IMR-90 (cell line): ENCODE measurements at regions not wholly inside any gene's neighbourhood (a gene's known extent, or its start where the extent isn't known, plus 50 kb on each side); places are given as distances from the start of the nearest gene placed in this dataset.

ENCODE experiments used
- ATAC-seq: fragments of 200-7000 bp; cut with Tn5 transposase; 2 replicates; pipeline ENCODE4 v1.9.1; 2020; ENCODE audit warnings: low read depth, mild to moderate bottlenecking, moderate library complexity
- BruUV-seq: library from RNA; stranded (reverse); fragments of 400-500 nt; replicated peaks from 2 replicates; lab custom pipeline; 2021; lab: Mats Ljungman, UMichigan
- CTCF ChIA-PET: fragments of 300-600 bp; formaldehyde crosslinking; extraction: SDS; loops from one replicate; lab custom pipeline; 2021; ENCODE audit warnings: antibody characterized with exemption; lab: Yijun Ruan, JAX
- POLR2A ChIA-PET: fragments of 300-600 bp; sonication (Branson Sonifier 250); formaldehyde crosslinking; loops from one replicate; lab custom pipeline; 2022; ENCODE audit warnings: antibody characterized with exemption; ENCODE audit not compliant: unreplicated experiment; lab: Charles Lee
- DNase-seq: peaks from one replicate; pipeline ENCODE4 v3.0.0; 2013
- H2AFZ ChIP-seq: replicated peaks from 2 replicates; pipeline ENCODE3; 2013; ENCODE audit warnings: low read length, mild to moderate bottlenecking; ENCODE audit not compliant: poor library complexity
- H2AK5ac ChIP-seq: 2 replicates; pipeline ENCODE4 v1.6.1; 2013; ENCODE audit warnings: low read depth, low read length, inconsistent platforms
- H2AK9ac ChIP-seq: replicated peaks from 2 replicates; pipeline ENCODE3; 2013; ENCODE audit warnings: mild to moderate bottlenecking, low read depth, low read length, moderate library complexity; ENCODE audit not compliant: poor library complexity
- H2BK120ac ChIP-seq: 2 replicates; pipeline ENCODE4 v1.6.1; 2013; ENCODE audit warnings: low read depth, low read length, inconsistent platforms
- H2BK15ac ChIP-seq: 3 replicates; pipeline ENCODE4 v1.6.1; 2013; ENCODE audit warnings: low read depth, low read length, inconsistent platforms
- H2BK20ac ChIP-seq: 2 replicates; pipeline ENCODE4 v1.6.1; 2013; ENCODE audit warnings: low read depth, mild to moderate bottlenecking, inconsistent platforms, low read length, moderate library complexity
- H2BK5ac ChIP-seq: 2 replicates; pipeline ENCODE4 v1.6.1; 2013; ENCODE audit warnings: mild to moderate bottlenecking, low read depth, low read length, inconsistent platforms; ENCODE audit not compliant: poor library complexity, severe bottlenecking
- H3K14ac ChIP-seq: replicated peaks from 2 replicates; pipeline ENCODE4 v1.6.1; 2013; ENCODE audit warnings: low read depth, low read length, inconsistent platforms
- H3K18ac ChIP-seq: 2 replicates; pipeline ENCODE4 v1.6.1; 2013; ENCODE audit warnings: low read depth, low read length, control low read depth
- H3K23ac ChIP-seq: 2 replicates; pipeline ENCODE4 v1.6.1; 2013; ENCODE audit warnings: low read depth, low read length, inconsistent platforms
- H3K27ac ChIP-seq: 2 replicates; pipeline ENCODE4 v1.5.1; 2013; ENCODE audit warnings: mild to moderate bottlenecking, control low read depth, low read length; ENCODE audit not compliant: insufficient read depth
- H3K27me3 ChIP-seq: 2 replicates; pipeline ENCODE4 v1.6.1; 2013; ENCODE audit warnings: low read length; ENCODE audit not compliant: control insufficient read depth, insufficient read depth
- H3K36me3 ChIP-seq: 2 replicates; pipeline ENCODE4 v1.6.1; 2013; ENCODE audit warnings: low read length, mixed read lengths; ENCODE audit not compliant: control insufficient read depth, insufficient read depth
- H3K4ac ChIP-seq: 2 replicates; pipeline ENCODE4 v1.6.1; 2013; ENCODE audit warnings: low read depth, low read length, inconsistent platforms
- H3K4me1 ChIP-seq: 2 replicates; pipeline ENCODE4 v1.6.1; 2013; ENCODE audit warnings: low read length, mixed read lengths; ENCODE audit not compliant: control insufficient read depth, insufficient read depth
- H3K4me2 ChIP-seq: 2 replicates; pipeline ENCODE4 v1.6.1; 2013; ENCODE audit warnings: low read depth, mild to moderate bottlenecking, control low read depth, low read length, moderate library complexity
- H3K4me3 ChIP-seq: 2 replicates; pipeline ENCODE4 v1.5.1; 2013; ENCODE audit warnings: low read depth, mild to moderate bottlenecking, control low read depth, low read length, moderate library complexity; ENCODE audit not compliant: insufficient read depth
- H3K56ac ChIP-seq: 2 replicates; pipeline ENCODE4 v1.6.1; 2013; ENCODE audit warnings: low read length, inconsistent platforms; ENCODE audit not compliant: insufficient read depth; ENCODE audit errors: extremely low read depth
- H3K79me1 ChIP-seq, 2 experiments: 2 replicates each; pipeline ENCODE4 v1.6.1; 2013; ENCODE audit warnings: low read length in 2 of 2, inconsistent platforms in 1 of 2, low read depth in 1 of 2
- H3K9ac ChIP-seq: 2 replicates; pipeline ENCODE4 v1.6.1; 2013; ENCODE audit warnings: low read depth, low read length, control low read depth
- H3K9me1 ChIP-seq: 2 replicates; pipeline ENCODE4 v1.6.1; 2013; ENCODE audit warnings: low read length, inconsistent platforms; ENCODE audit not compliant: insufficient read depth
- H3K9me3 ChIP-seq: 2 replicates; pipeline ENCODE4 v1.6.1; 2013; ENCODE audit warnings: low read length; ENCODE audit not compliant: control insufficient read depth, insufficient read depth
- H4K20me1 ChIP-seq: 2 replicates; pipeline ENCODE4 v1.6.1; 2013; ENCODE audit warnings: low read length, inconsistent platforms; ENCODE audit not compliant: insufficient read depth
- H4K5ac ChIP-seq: 2 replicates; pipeline ENCODE4 v1.6.1; 2013; ENCODE audit warnings: mild to moderate bottlenecking, low read depth, low read length, control low read depth
- H4K8ac ChIP-seq, 2 experiments: 2 replicates each; pipeline ENCODE4 v1.6.1; 2013; ENCODE audit warnings: low read depth in 2 of 2, low read length in 2 of 2, control low read depth in 1 of 2, inconsistent platforms in 1 of 2
- H4K91ac ChIP-seq: 2 replicates; pipeline ENCODE4 v1.6.1; 2013; ENCODE audit warnings: low read depth, low read length, inconsistent platforms; ENCODE audit not compliant: insufficient read depth
- BHLHE40 ChIP-seq: fragments of 150-350 bp; IDR thresholded peaks from 2 replicates; pipeline ENCODE4 v1.6.1; 2016; ENCODE audit warnings: mild to moderate bottlenecking, low read depth, low read length
- CEBPB ChIP-seq: IDR thresholded peaks from 2 replicates; pipeline ENCODE4 v1.6.1; 2012; ENCODE audit warnings: low read depth, low read length, improper control_type of control experiment
- CHD1 ChIP-seq: IDR thresholded peaks from 2 replicates; pipeline ENCODE4 v1.6.1; 2012; ENCODE audit warnings: low read depth, low read length, improper control_type of control experiment
- ELK1 ChIP-seq: fragments of 150-350 bp; IDR thresholded peaks from 2 replicates; pipeline ENCODE4 v1.6.1; 2016; ENCODE audit warnings: low read depth, mild to moderate bottlenecking, low read length, moderate library complexity, borderline replicate concordance
- FOS ChIP-seq: fragments of 150-350 bp; IDR thresholded peaks from 2 replicates; pipeline ENCODE4 v1.6.1; 2016; ENCODE audit warnings: low read depth, low read length
- MAFK ChIP-seq: IDR thresholded peaks from 2 replicates; pipeline ENCODE4 v1.6.1; 2012; ENCODE audit warnings: low read depth, low read length, improper control_type of control experiment
- MXI1 ChIP-seq: IDR thresholded peaks from 2 replicates; pipeline ENCODE4 v1.6.1; 2012; ENCODE audit warnings: low read depth, mild to moderate bottlenecking, low read length, moderate library complexity, borderline replicate concordance
- POLR2A ChIP-seq: IDR thresholded peaks from 2 replicates; pipeline ENCODE4 v1.6.1; 2012; ENCODE audit warnings: mild to moderate bottlenecking, low read depth, low read length
- RCOR1 ChIP-seq: IDR thresholded peaks from 2 replicates; pipeline ENCODE4 v1.6.1; 2012; ENCODE audit warnings: mild to moderate bottlenecking, low read length, improper control_type of control experiment; ENCODE audit not compliant: insufficient replicate concordance
- WGBS, 2 experiments: methylation state at CpG; one replicate each; pipeline versions ENCODE4 v1.1.5 to v1.1.7; 2013; ENCODE audit warnings: missing lambda C conversion rate in 2 of 2; ENCODE audit not compliant: insufficient read length in 1 of 2; ENCODE audit errors: extremely low coverage in 2 of 2; 5-methylcytosine and 5-hydroxymethylcytosine counted together
- dilution Hi-C: fragments of 300-500 bp; cut with HindIII; formaldehyde crosslinking; loops from one replicate; pipeline ENCODE4 v1.14.3; 2018; ENCODE audit warnings: low sequenced_read_pairs; ENCODE audit not compliant: unreplicated experiment
- in situ Hi-C: fragments of 300-500 bp; cut with MboI; formaldehyde crosslinking; loops from 3 replicates; pipeline ENCODE4 v1.14.3; 2019; ENCODE audit warnings: low sequenced_read_pairs, inconsistent platforms, mixed read lengths
- intact Hi-C: fragments of 100-400 bp; cut with micrococcal nuclease; formaldehyde crosslinking; loops from 2 replicates; pipeline ENCODE4 v1.10.0; 2022
- TF ChIP-seq, protein P1 (sequence below): conservative IDR thresholded peaks from 2 replicates; pipeline ENCODE4 v1.5.1; 2012; ENCODE audit warnings: mild to moderate bottlenecking, low read depth, low read length, improper control_type of control experiment
- TF ChIP-seq, protein P2 (sequence below): fragments of 150-350 bp; IDR thresholded peaks from 2 replicates; pipeline ENCODE4 v1.6.1; 2017; ENCODE audit warnings: mild to moderate bottlenecking, antibody characterized with exemption, low read length, low read depth

DNA sequence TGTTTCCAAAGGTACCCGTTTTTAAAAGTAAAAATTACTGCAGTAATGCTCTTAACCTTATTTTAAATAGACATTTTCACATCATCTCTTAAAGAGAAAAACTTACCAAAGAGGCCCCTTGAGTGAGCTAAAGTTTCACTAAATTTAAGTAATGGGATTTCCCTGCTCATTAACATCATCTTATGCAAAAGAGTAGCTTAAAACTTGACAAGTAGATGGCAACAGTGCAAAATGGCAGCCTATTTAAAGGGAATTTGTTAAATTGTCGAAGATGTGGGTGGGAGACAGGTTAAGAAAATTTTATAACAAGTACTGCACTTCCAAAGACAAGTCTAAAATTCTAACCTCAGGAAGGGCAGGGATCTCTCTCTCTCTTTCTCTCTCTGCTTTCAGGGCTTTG is 271.7 kb upstream of the LDB2 start:
- H3K4ac ChIP-seq, result no peak overlapping the region
- POLR2A ChIA-PET, result no interaction called here
- TF ChIP-seq MXI1 (no peak), CHD1 (no peak), BHLHE40 (no peak), FOS (no peak), ELK1 (no peak), RCOR1 (no peak), POLR2A (no peak), CEBPB (no peak), MAFK (no peak)
- TF ChIP-seq, protein P1, sequence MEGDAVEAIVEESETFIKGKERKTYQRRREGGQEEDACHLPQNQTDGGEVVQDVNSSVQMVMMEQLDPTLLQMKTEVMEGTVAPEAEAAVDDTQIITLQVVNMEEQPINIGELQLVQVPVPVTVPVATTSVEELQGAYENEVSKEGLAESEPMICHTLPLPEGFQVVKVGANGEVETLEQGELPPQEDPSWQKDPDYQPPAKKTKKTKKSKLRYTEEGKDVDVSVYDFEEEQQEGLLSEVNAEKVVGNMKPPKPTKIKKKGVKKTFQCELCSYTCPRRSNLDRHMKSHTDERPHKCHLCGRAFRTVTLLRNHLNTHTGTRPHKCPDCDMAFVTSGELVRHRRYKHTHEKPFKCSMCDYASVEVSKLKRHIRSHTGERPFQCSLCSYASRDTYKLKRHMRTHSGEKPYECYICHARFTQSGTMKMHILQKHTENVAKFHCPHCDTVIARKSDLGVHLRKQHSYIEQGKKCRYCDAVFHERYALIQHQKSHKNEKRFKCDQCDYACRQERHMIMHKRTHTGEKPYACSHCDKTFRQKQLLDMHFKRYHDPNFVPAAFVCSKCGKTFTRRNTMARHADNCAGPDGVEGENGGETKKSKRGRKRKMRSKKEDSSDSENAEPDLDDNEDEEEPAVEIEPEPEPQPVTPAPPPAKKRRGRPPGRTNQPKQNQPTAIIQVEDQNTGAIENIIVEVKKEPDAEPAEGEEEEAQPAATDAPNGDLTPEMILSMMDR, result no peak
- TF ChIP-seq, protein P2, sequence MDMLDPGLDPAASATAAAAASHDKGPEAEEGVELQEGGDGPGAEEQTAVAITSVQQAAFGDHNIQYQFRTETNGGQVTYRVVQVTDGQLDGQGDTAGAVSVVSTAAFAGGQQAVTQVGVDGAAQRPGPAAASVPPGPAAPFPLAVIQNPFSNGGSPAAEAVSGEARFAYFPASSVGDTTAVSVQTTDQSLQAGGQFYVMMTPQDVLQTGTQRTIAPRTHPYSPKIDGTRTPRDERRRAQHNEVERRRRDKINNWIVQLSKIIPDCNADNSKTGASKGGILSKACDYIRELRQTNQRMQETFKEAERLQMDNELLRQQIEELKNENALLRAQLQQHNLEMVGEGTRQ, result no peak
- H4K8ac ChIP-seq, result no peak overlapping the region
- H3K18ac ChIP-seq, result no peak overlapping the region
- peaks cover 8% of the 10 kb centered on the region for H3K4me1 ChIP-seq
- H3K14ac ChIP-seq, result no peak overlapping the region; the same call in 1 of the 2 replicates
- no TSS peak for BruUV-seq
- in situ Hi-C loops, result no loop called here
- WGBS, 2 experiments, result no CpG with 5 or more reads among the region's 2 CpGs
- no peaks in the 10 kb centered on the region for H4K20me1 ChIP-seq
- no peak overlapping the region for H4K5ac ChIP-seq
- CTCF ChIA-PET, result interaction anchor here (0.5 to 1.0 kb wide), 3 partner anchors 39 to 421 kb away, joined by 3 to 11 read pairs (median 4); no protein-coding TSS in a partner anchor
- no peaks in the 10 kb centered on the region for H3K79me1 ChIP-seq
- no peak overlapping the region for H3K27ac ChIP-seq
- H3K9ac ChIP-seq, result no peak overlapping the region
- H2AK5ac ChIP-seq, result no peak overlapping the region
- H3K4me3 ChIP-seq, result no peak overlapping the region
- H4K91ac ChIP-seq, result no peak overlapping the region
- no peak overlapping the region for H2AFZ ChIP-seq
- H3K4me2 ChIP-seq, result no peak overlapping the region
- ATAC-seq, result no peak
- no peaks in the 10 kb centered on the region for H3K36me3 ChIP-seq
- intact Hi-C loops, result no loop called here
- no peak overlapping the region for H2BK15ac ChIP-seq
- no peaks in the 10 kb centered on the region for H3K27me3 ChIP-seq
- H2BK20ac ChIP-seq, result no peak overlapping the region
- H2AK9ac ChIP-seq, result no peak overlapping the region
- H2BK120ac ChIP-seq, result no peak overlapping the region
- no peak for DNase-seq
- no peak overlapping the region for H3K23ac ChIP-seq
- dilution Hi-C loops, result no loop called here
- no peak overlapping the region for H2BK5ac ChIP-seq
- no peaks in the 10 kb centered on the region for H3K9me3 ChIP-seq
- no peak overlapping the region for H3K56ac ChIP-seq
- H3K9me1 ChIP-seq, result no peaks in the 10 kb centered on the region
